PFSK-1 (cell line): ENCODE measurements at regions not wholly inside any gene's neighbourhood (a gene's known extent, or its start where the extent isn't known, plus 50 kb on each side); places are given as distances from the start of the nearest gene placed in this dataset.

ENCODE experiments used
- POLR2AphosphoS5 ChIP-seq: IDR thresholded peaks from 2 replicates; pipeline ENCODE4 v1.6.1; 2012; ENCODE audit warnings: low read depth, mild to moderate bottlenecking, control low read depth, low read length, moderate library complexity
- REST ChIP-seq, 2 experiments: IDR thresholded peaks; 2 replicates each; pipeline versions ENCODE4 v1.6.1 to v1.8.0; 2011 to 2012; ENCODE audit warnings: low read depth in 2 of 2, low read length in 2 of 2, control low read depth in 1 of 2, inconsistent platforms in 1 of 2, mild to moderate bottlenecking in 1 of 2, moderate library complexity in 1 of 2; ENCODE audit not compliant: insufficient read depth in 1 of 2
- TAF1 ChIP-seq: IDR thresholded peaks from 2 replicates; pipeline ENCODE4 v1.6.1; 2012; ENCODE audit warnings: low read length, control low read depth, borderline replicate concordance; ENCODE audit not compliant: insufficient read depth

GRCh38 chr18:30350263-30350662 is 692.3 kb downstream of the DSC3 start:
- TF ChIP-seq POLR2AphosphoS5 (no peak), REST (IDR thresholded peaks at IDR 0.05; ENCODE audit: insufficient read depth in 1 of 2, low read depth in 2 of 2, low read length in 2 of 2) (no peak), TAF1 (no peak)
